ENCODE measurements at regions not wholly inside any gene's neighbourhood (a gene's known extent, or its start where the extent isn't known, plus 50 kb on each side); places are given as distances from the start of the nearest gene placed in this dataset.

DNA sequence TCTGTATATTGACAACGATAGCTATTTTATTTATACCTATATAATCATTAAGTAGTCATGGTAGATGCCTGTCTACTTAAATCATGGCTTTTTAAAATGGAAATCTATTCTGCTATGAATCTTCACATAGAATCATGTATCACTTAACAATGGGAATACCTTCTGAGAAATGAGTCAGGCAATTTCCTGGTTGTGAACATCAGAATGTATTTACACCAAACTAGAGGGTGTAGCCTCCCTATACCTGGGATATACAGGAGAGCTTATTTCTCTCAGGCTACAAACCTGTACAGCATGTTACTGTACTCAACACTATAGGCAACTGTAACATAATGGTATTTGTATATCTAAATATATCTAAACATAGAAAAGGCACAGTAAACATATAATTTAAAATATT, 502.3 kb downstream of the ZWINT start:
- ChIA-PET POLR2A (ENCODE audit: partially characterized antibody) (no interaction called here), CTCF (ENCODE audit: partially characterized antibody) (no interaction called here)
- no peak for DNase-seq
- H3K9me3 Mint-ChIP-seq, result peaks cover 0 to 13% (median 5%) of the 10 kb centered on the region in 8 donors
- no peaks in the 10 kb centered on the region for H3K27me3 ChIP-seq (ENCODE audit: insufficient read depth, low read length)
- H3K27me3 Mint-ChIP-seq, result no peaks in the 10 kb centered on the region
- H3K36me3 ChIP-seq (ENCODE audit: insufficient read depth, low read length), result no peaks in the 10 kb centered on the region
- no peak overlapping the region for H3K27ac ChIP-seq (ENCODE audit: low read depth, low read length)
- H3K27ac Mint-ChIP-seq, result no peak overlapping the region
- H3K4me1 Mint-ChIP-seq, result no peaks in the 10 kb centered on the region
- H3K4me3 Mint-ChIP-seq, result no peak overlapping the region
- H3K9me3 ChIP-seq (ENCODE audit: control insufficient read depth in 1 of 2, low read length in 2 of 2), result no peaks in the 10 kb centered on the region
- H3K4me3 ChIP-seq (ENCODE audit: low read length in 2 of 2), result no peak overlapping the region
- intact Hi-C loops (cut with micrococcal nuclease), result no loop called here
- H3K4me1 ChIP-seq (ENCODE audit: insufficient read depth, low read length), result no peaks in the 10 kb centered on the region
- no peaks in the 10 kb centered on the region for H3K36me3 Mint-ChIP-seq

DNA sequence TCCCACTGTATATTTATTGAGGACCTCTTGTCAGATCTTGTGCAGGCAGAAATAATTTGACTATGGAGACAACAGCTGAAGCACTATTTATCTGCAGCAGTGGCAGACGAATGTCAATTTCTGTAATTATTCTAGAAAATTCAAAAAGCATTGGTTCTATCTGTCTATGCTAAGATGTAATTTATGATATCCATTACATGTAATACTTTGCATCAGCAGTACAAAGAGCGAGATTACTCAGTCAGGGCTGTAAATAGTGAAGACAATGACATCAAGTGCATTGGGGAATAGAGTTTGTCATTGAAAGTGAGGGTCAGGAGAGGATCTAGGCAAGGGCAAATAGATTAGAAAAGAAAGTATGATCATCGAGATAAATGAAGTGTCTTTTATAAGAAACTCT, 508.2 kb downstream of the ZWINT start:
- Mint-ChIP-seq H3K27me3 (no peaks in the 10 kb centered on the region), H3K9me3 (peaks cover 0 to 5% (median 0%) of the 10 kb centered on the region in 8 donors), H3K36me3 (no peaks in the 10 kb centered on the region), H3K27ac (no peak overlapping the region), H3K4me3 (no peak overlapping the region), H3K4me1 (no peaks in the 10 kb centered on the region)
- Histone ChIP-seq H3K4me1 (ENCODE audit: insufficient read depth, low read length) (no peaks in the 10 kb centered on the region), H3K9me3 (ENCODE audit: control insufficient read depth in 1 of 2, low read length in 2 of 2) (no peaks in the 10 kb centered on the region), H3K4me3 (ENCODE audit: low read length in 2 of 2) (no peak overlapping the region), H3K27ac (ENCODE audit: low read depth, low read length) (no peak overlapping the region), H3K27me3 (ENCODE audit: insufficient read depth, low read length) (no peaks in the 10 kb centered on the region), H3K36me3 (ENCODE audit: insufficient read depth, low read length) (no peaks in the 10 kb centered on the region)
- POLR2A ChIA-PET (ENCODE audit: partially characterized antibody), result no interaction called here
- CTCF ChIA-PET (ENCODE audit: partially characterized antibody), result no interaction called here
- intact Hi-C loops (cut with micrococcal nuclease), result no loop called here
- DNase-seq, result no peak

GRCh38 chr10:55837273-55837672, 523.8 kb downstream of the ZWINT start:
- no peak for DNase-seq
- Histone ChIP-seq H3K27ac (ENCODE audit: low read depth, low read length) (no peak overlapping the region), H3K9me3 (ENCODE audit: control insufficient read depth in 1 of 2, low read length in 2 of 2) (no peaks in the 10 kb centered on the region), H3K27me3 (ENCODE audit: insufficient read depth, low read length) (no peaks in the 10 kb centered on the region), H3K36me3 (ENCODE audit: insufficient read depth, low read length) (no peaks in the 10 kb centered on the region), H3K4me3 (ENCODE audit: low read length in 2 of 2) (no peak overlapping the region), H3K4me1 (ENCODE audit: insufficient read depth, low read length) (no peaks in the 10 kb centered on the region)
- CTCF ChIA-PET (ENCODE audit: partially characterized antibody), result no interaction called here
- intact Hi-C loops (cut with micrococcal nuclease), result no loop called here
- Mint-ChIP-seq H3K4me1 (no peaks in the 10 kb centered on the region), H3K4me3 (no peak overlapping the region), H3K36me3 (no peaks in the 10 kb centered on the region), H3K27ac (no peak overlapping the region), H3K9me3 (peaks cover 0 to 4% (median under 1%) of the 10 kb centered on the region in 8 donors), H3K27me3 (no peaks in the 10 kb centered on the region)
- POLR2A ChIA-PET (ENCODE audit: partially characterized antibody), result no interaction called here

DNA sequence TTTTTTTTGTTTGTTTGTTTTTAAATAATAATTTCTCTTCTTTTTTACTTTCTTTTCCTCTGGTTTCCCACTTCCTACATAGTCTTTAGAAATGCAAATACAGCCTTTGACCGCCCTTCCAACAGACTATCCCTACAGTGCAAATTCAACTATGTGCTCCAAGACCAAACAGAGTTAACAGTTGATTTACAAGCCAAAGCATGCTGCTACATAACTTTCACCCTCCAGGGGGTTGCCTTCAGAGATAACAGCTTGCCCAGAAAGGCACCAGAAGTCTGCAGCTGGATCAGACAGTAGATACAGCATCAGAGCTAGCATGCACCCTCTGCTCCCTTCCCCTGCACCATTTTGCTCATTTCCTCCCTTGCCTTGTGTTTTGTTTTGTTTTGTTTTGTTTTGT, 539.0 kb downstream of the ZWINT start:
- H3K36me3 Mint-ChIP-seq, result no peaks in the 10 kb centered on the region
- H3K4me1 Mint-ChIP-seq, result no peaks in the 10 kb centered on the region
- H3K9me3 Mint-ChIP-seq, result peaks cover 2 to 35% (median 19%) of the 10 kb centered on the region in 8 donors
- no peaks in the 10 kb centered on the region for H3K36me3 ChIP-seq (ENCODE audit: insufficient read depth, low read length)
- DNase-seq, result no peak
- ChIA-PET POLR2A (ENCODE audit: partially characterized antibody) (no interaction called here), CTCF (ENCODE audit: partially characterized antibody) (no interaction called here)
- H3K27ac Mint-ChIP-seq, result no peak overlapping the region
- no peaks in the 10 kb centered on the region for H3K27me3 ChIP-seq (ENCODE audit: insufficient read depth, low read length)
- H3K27me3 Mint-ChIP-seq, result no peaks in the 10 kb centered on the region
- intact Hi-C loops (cut with micrococcal nuclease), result no loop called here
- no peak overlapping the region for H3K27ac ChIP-seq (ENCODE audit: low read depth, low read length)
- H3K4me3 Mint-ChIP-seq, result no peak overlapping the region
- H3K9me3 ChIP-seq (ENCODE audit: control insufficient read depth in 1 of 2, low read length in 2 of 2), result peaks cover 0 to 2% of the 10 kb centered on the region in 2 donors
- no peak overlapping the region for H3K4me3 ChIP-seq (ENCODE audit: low read length in 2 of 2)
- H3K4me1 ChIP-seq (ENCODE audit: insufficient read depth, low read length), result no peaks in the 10 kb centered on the region

DNA sequence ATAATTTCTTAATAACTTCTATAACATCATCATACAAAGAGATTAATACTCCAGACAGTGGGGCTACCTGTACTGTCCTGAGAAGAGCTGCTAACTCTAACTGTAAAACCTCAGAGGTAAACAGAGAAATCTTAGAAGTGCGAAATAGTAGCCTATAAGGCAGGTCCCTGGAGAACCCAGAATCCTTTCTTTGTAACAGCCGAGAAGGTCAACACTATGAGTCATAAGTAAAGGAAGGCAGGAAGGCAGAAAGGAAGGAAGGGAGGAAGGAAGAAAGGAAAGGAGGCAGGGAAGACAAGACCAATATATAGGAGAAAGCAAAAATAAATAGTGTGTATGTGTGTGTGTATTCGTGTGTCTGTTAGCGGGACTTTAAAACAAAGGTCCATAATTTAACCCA, 540.6 kb downstream of the ZWINT start:
- intact Hi-C loops (cut with micrococcal nuclease), result no loop called here
- no peak for DNase-seq
- no peaks in the 10 kb centered on the region for H3K36me3 ChIP-seq (ENCODE audit: insufficient read depth, low read length)
- H3K36me3 Mint-ChIP-seq, result no peaks in the 10 kb centered on the region
- no peak overlapping the region for H3K4me3 ChIP-seq (ENCODE audit: low read length in 2 of 2)
- no peaks in the 10 kb centered on the region for H3K27me3 ChIP-seq (ENCODE audit: insufficient read depth, low read length)
- no peak overlapping the region for H3K4me3 Mint-ChIP-seq
- H3K9me3 ChIP-seq (ENCODE audit: control insufficient read depth in 1 of 2, low read length in 2 of 2), result peaks cover 0 to 4% of the 10 kb centered on the region in 2 donors
- ChIA-PET CTCF (ENCODE audit: partially characterized antibody) (no interaction called here), POLR2A (ENCODE audit: partially characterized antibody) (no interaction called here)
- H3K27ac ChIP-seq (ENCODE audit: low read depth, low read length), result no peak overlapping the region
- H3K27me3 Mint-ChIP-seq, result no peaks in the 10 kb centered on the region
- H3K9me3 Mint-ChIP-seq, result peaks cover 2 to 31% (median 20%) of the 10 kb centered on the region in 8 donors
- H3K4me1 ChIP-seq (ENCODE audit: insufficient read depth, low read length), result no peaks in the 10 kb centered on the region
- H3K27ac Mint-ChIP-seq, result no peak overlapping the region
- H3K4me1 Mint-ChIP-seq, result no peaks in the 10 kb centered on the region

- H3K4me1 Mint-ChIP-seq, result no peaks in the 10 kb centered on the region
Observed at GRCh38 chr10:55820071-55820470, 541.0 kb downstream of the ZWINT start.

DNA sequence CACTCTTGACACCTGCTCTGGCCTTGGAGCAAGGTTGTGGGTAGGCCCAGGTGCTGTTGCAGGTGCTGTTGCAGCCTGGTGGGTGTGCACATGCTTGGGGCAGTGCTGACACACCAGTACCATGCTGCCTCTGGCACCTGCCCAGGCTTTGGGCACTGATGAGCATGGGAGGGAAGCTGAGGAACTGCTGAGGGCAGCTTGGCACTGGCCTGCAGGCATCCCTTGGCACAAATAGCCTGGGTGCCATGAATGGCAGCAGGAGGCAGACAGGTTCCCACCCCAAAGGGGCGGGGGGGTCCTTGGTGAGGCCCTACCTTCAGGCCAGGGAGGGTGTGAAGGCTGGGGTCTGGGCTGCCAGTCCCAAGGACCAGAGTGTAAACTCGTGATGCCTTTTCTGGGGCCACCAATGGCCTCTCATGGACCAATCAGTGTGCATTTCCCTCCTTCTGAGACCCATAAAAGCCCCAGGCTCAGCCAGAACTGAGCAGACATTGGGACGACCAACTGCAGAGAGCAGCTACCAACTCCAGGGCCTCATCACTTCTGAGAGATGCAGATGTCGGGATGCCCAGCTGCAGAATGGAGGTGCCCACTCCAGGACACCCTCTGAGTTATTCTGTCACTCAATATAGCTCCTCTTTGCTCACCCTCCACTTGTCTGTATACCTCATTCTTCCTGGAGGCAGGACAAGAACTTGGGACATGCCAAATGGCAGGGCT, 547.4 kb downstream of the ZWINT start:
- ChIA-PET CTCF (ENCODE audit: partially characterized antibody) (no interaction called here), POLR2A (ENCODE audit: partially characterized antibody) (no interaction called here)
- H3K27me3 ChIP-seq (ENCODE audit: insufficient read depth, low read length), result no peaks in the 10 kb centered on the region
- Mint-ChIP-seq H3K4me3 (no peak overlapping the region), H3K4me1 (no peaks in the 10 kb centered on the region), H3K27ac (no peak overlapping the region), H3K36me3 (no peaks in the 10 kb centered on the region), H3K27me3 (no peaks in the 10 kb centered on the region), H3K9me3 (peaks cover 0 to 9% (median 5%) of the 10 kb centered on the region in 8 donors)
- no peak for DNase-seq
- H3K36me3 ChIP-seq (ENCODE audit: insufficient read depth, low read length), result no peaks in the 10 kb centered on the region
- no peaks in the 10 kb centered on the region for H3K4me1 ChIP-seq (ENCODE audit: insufficient read depth, low read length)
- no peak overlapping the region for H3K27ac ChIP-seq (ENCODE audit: low read depth, low read length)
- intact Hi-C loops (cut with micrococcal nuclease), result no loop called here
- H3K9me3 ChIP-seq (ENCODE audit: control insufficient read depth in 1 of 2, low read length in 2 of 2), result peaks cover 0 to 4% of the 10 kb centered on the region in 2 donors
- no peak overlapping the region for H3K4me3 ChIP-seq (ENCODE audit: low read length in 2 of 2)

More at GRCh38 chr10:55820071-55820470, 541.0 kb downstream of the ZWINT start:
- no peak for DNase-seq
- Histone ChIP-seq H3K4me3 (ENCODE audit: low read length in 2 of 2) (no peak overlapping the region), H3K9me3 (ENCODE audit: control insufficient read depth in 1 of 2, low read length in 2 of 2) (peaks cover 0 to 4% of the 10 kb centered on the region in 2 donors), H3K27ac (ENCODE audit: low read depth, low read length) (no peak overlapping the region), H3K4me1 (ENCODE audit: insufficient read depth, low read length) (no peaks in the 10 kb centered on the region), H3K36me3 (ENCODE audit: insufficient read depth, low read length) (no peaks in the 10 kb centered on the region), H3K27me3 (ENCODE audit: insufficient read depth, low read length) (no peaks in the 10 kb centered on the region)
- Mint-ChIP-seq H3K27me3 (no peaks in the 10 kb centered on the region), H3K4me3 (no peak overlapping the region), H3K27ac (no peak overlapping the region), H3K36me3 (no peaks in the 10 kb centered on the region), H3K9me3 (peaks cover 2 to 31% (median 19%) of the 10 kb centered on the region in 8 donors)
- POLR2A ChIA-PET (ENCODE audit: partially characterized antibody), result no interaction called here
- CTCF ChIA-PET (ENCODE audit: partially characterized antibody), result no interaction called here
- intact Hi-C loops (cut with micrococcal nuclease), result no loop called here

- no peak overlapping the region for H3K27ac Mint-ChIP-seq
- DNase-seq, result no peak
- ChIA-PET CTCF (ENCODE audit: partially characterized antibody) (no interaction called here), POLR2A (ENCODE audit: partially characterized antibody) (no interaction called here)
- no peaks in the 10 kb centered on the region for H3K9me3 ChIP-seq (ENCODE audit: control insufficient read depth in 1 of 2, low read length in 2 of 2)
- H3K36me3 ChIP-seq (ENCODE audit: insufficient read depth, low read length), result no peaks in the 10 kb centered on the region
- H3K4me3 Mint-ChIP-seq, result no peak overlapping the region
- no peaks in the 10 kb centered on the region for H3K4me1 ChIP-seq (ENCODE audit: insufficient read depth, low read length)
- intact Hi-C loops (cut with micrococcal nuclease), result no loop called here
- H3K27ac ChIP-seq (ENCODE audit: low read depth, low read length), result no peak overlapping the region
- no peaks in the 10 kb centered on the region for H3K27me3 Mint-ChIP-seq
- no peaks in the 10 kb centered on the region for H3K27me3 ChIP-seq (ENCODE audit: insufficient read depth, low read length)
- no peak overlapping the region for H3K4me3 ChIP-seq (ENCODE audit: low read length in 2 of 2)
- no peaks in the 10 kb centered on the region for H3K4me1 Mint-ChIP-seq
- no peaks in the 10 kb centered on the region for H3K36me3 Mint-ChIP-seq
- peaks cover 0 to 26% (median 8%) of the 10 kb centered on the region in 8 donors for H3K9me3 Mint-ChIP-seq
Observed at GRCh38 chr10:55803055-55803454, 558.0 kb downstream of the ZWINT start.
